ENCODE measurements at regions not wholly inside any gene's neighbourhood (a gene's known extent, or its start where the extent isn't known, plus 50 kb on each side); places are given as distances from the start of the nearest gene placed in this dataset.
"Not testable (repeated sequence)": the region's sequence is repeated elsewhere in the genome, so short reads cannot be mapped to it uniquely, and the experiment has no call there.

- TF ChIP-seq ZFX (IDR thresholded peaks at IDR 0.05; ENCODE audit: borderline replicate concordance) (no peak), CTCF (IDR thresholded peaks at IDR 0.05) (no peak)
- H3K27ac ChIP-seq, result no peak overlapping the region
Observed at GRCh38 chr5:91599863-91600262, 216.7 kb upstream of the ARRDC3 start.

- TF ChIP-seq CTCF (IDR thresholded peaks at IDR 0.05) (no peak), ZFX (IDR thresholded peaks at IDR 0.05; ENCODE audit: borderline replicate concordance) (no peak)
- H3K27ac ChIP-seq, result no peak overlapping the region
Observed at GRCh38 chr5:91598216-91598615, 215.1 kb upstream of the ARRDC3 start.

GRCh38 chr5:91595424-91595823, 212.3 kb upstream of the ARRDC3 start:
- H3K27ac ChIP-seq, result no peak overlapping the region
- TF ChIP-seq CTCF (IDR thresholded peaks at IDR 0.05) (no peak), ZFX (IDR thresholded peaks at IDR 0.05; ENCODE audit: borderline replicate concordance) (no peak)

- TF ChIP-seq CTCF (IDR thresholded peaks at IDR 0.05) (no peak), ZFX (IDR thresholded peaks at IDR 0.05; ENCODE audit: borderline replicate concordance) (no peak)
- H3K27ac ChIP-seq, result no peak overlapping the region
Observed at GRCh38 chr5:91591076-91591475, 208.0 kb upstream of the ARRDC3 start.

- TF ChIP-seq ZFX (IDR thresholded peaks at IDR 0.05; ENCODE audit: borderline replicate concordance) (no peak), CTCF (IDR thresholded peaks at IDR 0.05) (no peak)
Observed at GRCh38 chr5:91586232-91586631, 203.1 kb upstream of the ARRDC3 start.

GRCh38 chr5:91584352-91584751, 201.2 kb upstream of the ARRDC3 start:
- no peak overlapping the region for H3K27ac ChIP-seq
- TF ChIP-seq ZFX (IDR thresholded peaks at IDR 0.05; ENCODE audit: borderline replicate concordance), result no peak
- no peak for TF ChIP-seq CTCF (IDR thresholded peaks at IDR 0.05)

More at GRCh38 chr5:91586232-91586631, 203.1 kb upstream of the ARRDC3 start:
- no peak overlapping the region for H3K27ac ChIP-seq

- H3K27ac ChIP-seq, result not testable (repeated sequence)
Observed at GRCh38 chr5:91566012-91566411, 182.9 kb upstream of the ARRDC3 start.

GRCh38 chr5:91562922-91563321, 179.8 kb upstream of the ARRDC3 start:
- no peak overlapping the region for H3K27ac ChIP-seq
- TF ChIP-seq ZFX (IDR thresholded peaks at IDR 0.05; ENCODE audit: borderline replicate concordance) (no peak), CTCF (IDR thresholded peaks at IDR 0.05) (no peak)
